Tongue (tissue), 1 donor: ENCODE measurements at regions not wholly inside any gene's neighbourhood (a gene's known extent, or its start where the extent isn't known, plus 50 kb on each side); places are given as distances from the start of the nearest gene placed in this dataset.

Experiments used
- DNase-seq: peaks from one replicate; pipeline ENCODE4 v3.0.0-alpha.2; 2015

- no peak for DNase-seq
Observed at GRCh38 chr13:31898378-31899071, 133.0 kb upstream of the FRY start.

GRCh38 chr13:31901985-31902384 is 129.6 kb upstream of the FRY start:
- DNase-seq, result no peak

GRCh38 chr13:31903111-31903815 is 128.3 kb upstream of the FRY start:
- no peak for DNase-seq

- DNase-seq, result no peak
Observed at GRCh38 chr13:31904941-31905824, 126.4 kb upstream of the FRY start.

GRCh38 chr13:31905961-31906360 is 125.6 kb upstream of the FRY start:
- no peak for DNase-seq

GRCh38 chr13:31908696-31909411 is 122.7 kb upstream of the FRY start:
- peak; percentile 76 for DNase-seq

GRCh38 chr13:31909864-31910551 is 121.6 kb upstream of the FRY start:
- DNase-seq, result peak; percentile 93

GRCh38 chr13:31910633-31911032 is 120.9 kb upstream of the FRY start:
- DNase-seq, result no peak

GRCh38 chr13:31912647-31913401 is 118.8 kb upstream of the FRY start:
- DNase-seq, result no peak

GRCh38 chr13:31913459-31913858 is 118.1 kb upstream of the FRY start:
- DNase-seq, result no peak

- no peak for DNase-seq
Observed at GRCh38 chr13:31914843-31915242, 116.7 kb upstream of the FRY start.

- no peak for DNase-seq
Observed at GRCh38 chr13:31918707-31919106, 112.9 kb upstream of the FRY start.

GRCh38 chr13:31919241-31919640 is 112.3 kb upstream of the FRY start:
- DNase-seq, result no peak

GRCh38 chr13:31919971-31920726 is 111.4 kb upstream of the FRY start:
- DNase-seq, result no peak

GRCh38 chr13:31920727-31921100 is 110.9 kb upstream of the FRY start:
- no peak for DNase-seq

GRCh38 chr13:31922724-31923123 is 108.8 kb upstream of the FRY start:
- DNase-seq, result no peak

GRCh38 chr13:31923134-31923763 is 108.3 kb upstream of the FRY start:
- DNase-seq, result no peak

GRCh38 chr13:31925079-31925478 is 106.5 kb upstream of the FRY start:
- DNase-seq, result no peak

GRCh38 chr13:31927219-31927653 is 104.3 kb upstream of the FRY start:
- no peak for DNase-seq
